ENCODE measurements at regions not wholly inside any gene's neighbourhood (a gene's known extent, or its start where the extent isn't known, plus 50 kb on each side); places are given as distances from the start of the nearest gene placed in this dataset.

- TF ChIP-seq SP1 (IDR thresholded peaks at IDR 0.05) (no peak), ZNF384 (IDR thresholded peaks at IDR 0.05) (no peak), FOXM1 (IDR thresholded peaks at IDR 0.05; ENCODE audit: borderline replicate concordance) (no peak), BHLHE40 (IDR thresholded peaks at IDR 0.05; ENCODE audit: borderline replicate concordance) (no peak), NFRKB (IDR thresholded peaks at IDR 0.05) (no peak), PKNOX1 (IDR thresholded peaks at IDR 0.05) (no peak), SUZ12 (IDR thresholded peaks at IDR 0.05) (no peak), ARNT (IDR thresholded peaks at IDR 0.05) (no peak), TARDBP (IDR thresholded peaks at IDR 0.05) (no peak)
These were observed 683.9 kb downstream of the MATN1 start for GRCh38 chr1:30039354-30040080.
